ENCODE measurements at regions not wholly inside any gene's neighbourhood (a gene's known extent, or its start where the extent isn't known, plus 50 kb on each side); places are given as distances from the start of the nearest gene placed in this dataset.

GRCh38 chr13:53143757-53144339, 115.2 kb downstream of the OLFM4 start:
- DNase-seq (ENCODE audit: low read depth, low spot score), result no peak

GRCh38 chr13:53144826-53145225, 116.2 kb downstream of the OLFM4 start:
- no peak for DNase-seq (ENCODE audit: low read depth, low spot score)

GRCh38 chr13:53150568-53150967, 122.0 kb downstream of the OLFM4 start:
- no peak for DNase-seq (ENCODE audit: low read depth, low spot score)

- DNase-seq (ENCODE audit: low read depth, low spot score), result no peak
Observed at GRCh38 chr13:53151336-53152056, 122.9 kb downstream of the OLFM4 start.

GRCh38 chr13:53152057-53152421, 123.4 kb downstream of the OLFM4 start:
- DNase-seq (ENCODE audit: low read depth, low spot score), result no peak

- no peak for DNase-seq (ENCODE audit: low read depth, low spot score)
Observed at GRCh38 chr13:53158201-53158600, 129.6 kb downstream of the OLFM4 start.

GRCh38 chr13:53159431-53159830, 130.8 kb downstream of the OLFM4 start:
- no peak for DNase-seq (ENCODE audit: low read depth, low spot score)

GRCh38 chr13:53160211-53160610, 131.6 kb downstream of the OLFM4 start:
- DNase-seq (ENCODE audit: low read depth, low spot score), result no peak

GRCh38 chr13:53161251-53161650, 132.6 kb downstream of the OLFM4 start:
- DNase-seq (ENCODE audit: low read depth, low spot score), result no peak

- DNase-seq (ENCODE audit: low read depth, low spot score), result no peak
Observed at GRCh38 chr13:53165261-53165660, 136.6 kb downstream of the OLFM4 start.

GRCh38 chr13:53167561-53167960, 138.9 kb downstream of the OLFM4 start:
- DNase-seq (ENCODE audit: low read depth, low spot score), result no peak

- no peak for DNase-seq (ENCODE audit: low read depth, low spot score)
Observed at GRCh38 chr13:53170910-53171309, 142.3 kb downstream of the OLFM4 start.

GRCh38 chr13:53174545-53174944, 145.9 kb downstream of the OLFM4 start:
- DNase-seq (ENCODE audit: low read depth, low spot score), result no peak

GRCh38 chr13:53180684-53181083, 152.1 kb downstream of the OLFM4 start:
- DNase-seq (ENCODE audit: low read depth, low spot score), result no peak

- no peak for DNase-seq (ENCODE audit: low read depth, low spot score)
Observed at GRCh38 chr13:53182724-53183123, 154.1 kb downstream of the OLFM4 start.

- no peak for DNase-seq (ENCODE audit: low read depth, low spot score)
Observed at GRCh38 chr13:53188120-53188519, 159.5 kb downstream of the OLFM4 start.

GRCh38 chr13:53189162-53189561, 160.5 kb downstream of the OLFM4 start:
- no peak for DNase-seq (ENCODE audit: low read depth, low spot score)

- no peak for DNase-seq (ENCODE audit: low read depth, low spot score)
Observed at GRCh38 chr13:53191091-53191490, 162.5 kb downstream of the OLFM4 start.

- DNase-seq (ENCODE audit: low read depth, low spot score), result no peak
Observed at GRCh38 chr13:53197424-53197823, 168.8 kb downstream of the OLFM4 start.

- no peak for DNase-seq (ENCODE audit: low read depth, low spot score)
Observed at GRCh38 chr13:53198017-53198416, 169.4 kb downstream of the OLFM4 start.

GRCh38 chr13:53198736-53199135, 170.1 kb downstream of the OLFM4 start:
- DNase-seq (ENCODE audit: low read depth, low spot score), result no peak

- DNase-seq (ENCODE audit: low read depth, low spot score), result no peak
Observed at GRCh38 chr13:53200075-53200474, 171.5 kb downstream of the OLFM4 start.
